ENCODE measurements at regions not wholly inside any gene's neighbourhood (a gene's known extent, or its start where the extent isn't known, plus 50 kb on each side); places are given as distances from the start of the nearest gene placed in this dataset.

- TF ChIP-seq CHD7 (IDR thresholded peaks at IDR 0.05; ENCODE audit: insufficient replicate concordance, low read length) (no peak), NANOG (IDR thresholded peaks at IDR 0.05; ENCODE audit: insufficient read depth, low read depth, low read length, poor library complexity, severe bottlenecking) (no peak)
Observed at GRCh38 chr3:40801284-40801741, 276.6 kb downstream of the ZNF621 start (continued).
